DND-41 (cell line): ENCODE measurements at regions not wholly inside any gene's neighbourhood (a gene's known extent, or its start where the extent isn't known, plus 50 kb on each side); places are given as distances from the start of the nearest gene placed in this dataset.

ENCODE experiments used
- EZH2 ChIP-seq: IDR thresholded peaks from 3 replicates; pipeline ENCODE4 v1.6.1; 2012; ENCODE audit warnings: borderline replicate concordance, low read depth, mild to moderate bottlenecking, moderate library complexity, low read length, inconsistent platforms; ENCODE audit not compliant: severe bottlenecking
- TF ChIP-seq, protein P1 (sequence below): IDR thresholded peaks from 2 replicates; pipeline ENCODE4 v1.5.1; 2012; ENCODE audit warnings: borderline replicate concordance, low read length, moderate library complexity, mild to moderate bottlenecking; ENCODE audit not compliant: poor library complexity, severe bottlenecking; ENCODE audit errors: extremely low read depth

DNA sequence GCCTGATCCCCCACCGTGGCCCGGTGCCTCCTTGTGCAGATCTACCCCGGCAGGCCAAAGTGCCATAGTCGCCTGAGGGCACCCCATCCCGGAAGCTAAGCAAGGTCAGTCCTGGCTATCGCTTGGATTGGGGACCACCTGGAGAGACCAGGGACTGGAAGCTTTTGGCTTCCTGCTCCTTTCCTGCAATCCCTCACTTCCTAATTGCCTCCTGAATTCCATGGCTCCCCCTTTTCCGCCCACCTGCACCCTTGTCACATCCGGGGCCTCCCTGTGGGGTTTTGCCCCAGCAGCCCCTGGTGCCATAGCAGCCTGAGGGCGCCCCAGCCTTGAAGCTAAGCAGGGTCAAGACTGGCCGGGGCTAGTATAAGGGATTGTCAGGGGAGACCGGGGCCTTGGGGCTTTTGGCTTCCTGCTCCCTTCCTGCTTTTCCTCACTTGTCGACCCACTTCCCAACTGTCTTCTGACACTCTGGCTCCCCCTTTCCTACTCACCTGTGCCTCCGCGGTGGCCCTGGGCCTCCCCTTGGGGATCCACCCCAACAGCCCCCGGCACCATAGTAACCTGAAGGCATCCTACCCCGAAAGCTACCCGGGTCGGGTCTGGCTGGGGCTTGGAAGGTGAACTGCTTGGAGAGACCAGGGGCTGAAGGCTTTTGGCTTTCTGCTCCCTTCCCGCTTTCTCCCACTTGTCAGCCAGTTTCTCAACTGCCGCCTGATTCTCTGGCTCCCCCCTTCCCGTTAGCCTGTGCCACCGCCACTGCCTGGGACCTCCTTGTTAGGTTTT lies 2293.6 kb downstream of the TP53TG3F start:
- TF ChIP-seq, protein P1, sequence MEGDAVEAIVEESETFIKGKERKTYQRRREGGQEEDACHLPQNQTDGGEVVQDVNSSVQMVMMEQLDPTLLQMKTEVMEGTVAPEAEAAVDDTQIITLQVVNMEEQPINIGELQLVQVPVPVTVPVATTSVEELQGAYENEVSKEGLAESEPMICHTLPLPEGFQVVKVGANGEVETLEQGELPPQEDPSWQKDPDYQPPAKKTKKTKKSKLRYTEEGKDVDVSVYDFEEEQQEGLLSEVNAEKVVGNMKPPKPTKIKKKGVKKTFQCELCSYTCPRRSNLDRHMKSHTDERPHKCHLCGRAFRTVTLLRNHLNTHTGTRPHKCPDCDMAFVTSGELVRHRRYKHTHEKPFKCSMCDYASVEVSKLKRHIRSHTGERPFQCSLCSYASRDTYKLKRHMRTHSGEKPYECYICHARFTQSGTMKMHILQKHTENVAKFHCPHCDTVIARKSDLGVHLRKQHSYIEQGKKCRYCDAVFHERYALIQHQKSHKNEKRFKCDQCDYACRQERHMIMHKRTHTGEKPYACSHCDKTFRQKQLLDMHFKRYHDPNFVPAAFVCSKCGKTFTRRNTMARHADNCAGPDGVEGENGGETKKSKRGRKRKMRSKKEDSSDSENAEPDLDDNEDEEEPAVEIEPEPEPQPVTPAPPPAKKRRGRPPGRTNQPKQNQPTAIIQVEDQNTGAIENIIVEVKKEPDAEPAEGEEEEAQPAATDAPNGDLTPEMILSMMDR: no peak
- TF ChIP-seq EZH2: no peak
